ENCODE measurements at regions not wholly inside any gene's neighbourhood (a gene's known extent, or its start where the extent isn't known, plus 50 kb on each side); places are given as distances from the start of the nearest gene placed in this dataset.

GRCh38 chr21:28216976-28217523, 775.6 kb downstream of the LTN1 start:
- TF ChIP-seq POLR2A (IDR thresholded peaks at IDR 0.05; ENCODE audit: low read length) (no peak), GATA1 (IDR thresholded peaks at IDR 0.05; ENCODE audit: low read depth, low read length) (no peak)
